GM12864 (cell line): ENCODE measurements at regions not wholly inside any gene's neighbourhood (a gene's known extent, or its start where the extent isn't known, plus 50 kb on each side); places are given as distances from the start of the nearest gene placed in this dataset.
"Not testable (repeated sequence)": the region's sequence is repeated elsewhere in the genome, so short reads cannot be mapped to it uniquely, and the experiment has no call there.

Experiments
- DNase-seq: peaks from one replicate; pipeline ENCODE4 v3.0.0-alpha.2; 2011; ENCODE audit warnings: low read depth
- H3K4me3 ChIP-seq: 2 replicates; pipeline ENCODE4 v1.5.1; 2011; ENCODE audit warnings: mild to moderate bottlenecking, low read depth, low read length, control low read depth
- TF ChIP-seq, protein P1 (sequence below): IDR thresholded peaks from 2 replicates; pipeline ENCODE4 v1.5.1; 2011; ENCODE audit warnings: low read depth, mild to moderate bottlenecking, moderate library complexity, low read length, control low read depth, inconsistent platforms; ENCODE audit errors: missing control alignments

DNA sequence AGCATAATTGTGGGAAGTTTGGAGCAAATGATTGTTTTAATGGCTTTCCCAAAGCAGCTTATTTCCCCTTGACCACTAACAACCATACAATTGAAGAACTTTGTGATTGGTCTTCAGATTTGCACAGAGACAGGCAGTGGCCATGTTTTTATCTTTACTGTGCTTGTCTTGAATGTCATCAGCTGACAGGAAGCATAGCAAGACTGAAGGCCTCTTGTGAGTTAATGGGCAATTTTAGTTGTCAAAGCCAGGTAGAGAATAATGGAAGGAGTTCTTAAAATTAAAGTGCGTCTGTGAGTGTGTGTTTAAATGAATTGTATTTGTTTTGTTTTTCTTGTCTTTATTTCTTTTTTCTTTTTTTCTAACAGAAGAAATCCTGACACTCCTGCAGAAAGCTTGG, 809.9 kb downstream of the TSN start:
- TF ChIP-seq, protein P1, sequence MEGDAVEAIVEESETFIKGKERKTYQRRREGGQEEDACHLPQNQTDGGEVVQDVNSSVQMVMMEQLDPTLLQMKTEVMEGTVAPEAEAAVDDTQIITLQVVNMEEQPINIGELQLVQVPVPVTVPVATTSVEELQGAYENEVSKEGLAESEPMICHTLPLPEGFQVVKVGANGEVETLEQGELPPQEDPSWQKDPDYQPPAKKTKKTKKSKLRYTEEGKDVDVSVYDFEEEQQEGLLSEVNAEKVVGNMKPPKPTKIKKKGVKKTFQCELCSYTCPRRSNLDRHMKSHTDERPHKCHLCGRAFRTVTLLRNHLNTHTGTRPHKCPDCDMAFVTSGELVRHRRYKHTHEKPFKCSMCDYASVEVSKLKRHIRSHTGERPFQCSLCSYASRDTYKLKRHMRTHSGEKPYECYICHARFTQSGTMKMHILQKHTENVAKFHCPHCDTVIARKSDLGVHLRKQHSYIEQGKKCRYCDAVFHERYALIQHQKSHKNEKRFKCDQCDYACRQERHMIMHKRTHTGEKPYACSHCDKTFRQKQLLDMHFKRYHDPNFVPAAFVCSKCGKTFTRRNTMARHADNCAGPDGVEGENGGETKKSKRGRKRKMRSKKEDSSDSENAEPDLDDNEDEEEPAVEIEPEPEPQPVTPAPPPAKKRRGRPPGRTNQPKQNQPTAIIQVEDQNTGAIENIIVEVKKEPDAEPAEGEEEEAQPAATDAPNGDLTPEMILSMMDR = no peak
- no peak for DNase-seq
- H3K4me3 ChIP-seq = no peak overlapping the region

DNA sequence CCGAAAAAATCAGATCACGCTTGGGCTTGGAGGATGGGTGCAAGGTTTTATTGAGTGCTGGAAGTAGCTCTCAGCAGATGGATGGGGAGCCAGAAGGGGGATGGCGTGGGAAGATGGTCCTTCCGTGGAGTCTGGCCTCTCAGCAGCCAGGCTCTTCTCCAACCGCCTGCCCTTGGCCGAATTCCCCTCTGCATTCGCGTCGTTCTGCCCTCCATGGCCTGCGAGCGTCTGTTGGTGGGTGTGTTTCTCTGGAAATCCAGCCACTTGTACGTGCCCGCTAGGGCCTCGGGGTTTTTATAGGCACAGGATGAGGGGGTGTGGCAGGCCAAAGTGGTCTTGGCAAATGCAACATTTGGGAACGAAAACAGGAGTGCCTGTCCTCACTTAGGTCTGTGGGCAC, 815.2 kb downstream of the TSN start:
- TF ChIP-seq, protein P1 = no peak
- no peak overlapping the region for H3K4me3 ChIP-seq
- DNase-seq = no peak

DNA sequence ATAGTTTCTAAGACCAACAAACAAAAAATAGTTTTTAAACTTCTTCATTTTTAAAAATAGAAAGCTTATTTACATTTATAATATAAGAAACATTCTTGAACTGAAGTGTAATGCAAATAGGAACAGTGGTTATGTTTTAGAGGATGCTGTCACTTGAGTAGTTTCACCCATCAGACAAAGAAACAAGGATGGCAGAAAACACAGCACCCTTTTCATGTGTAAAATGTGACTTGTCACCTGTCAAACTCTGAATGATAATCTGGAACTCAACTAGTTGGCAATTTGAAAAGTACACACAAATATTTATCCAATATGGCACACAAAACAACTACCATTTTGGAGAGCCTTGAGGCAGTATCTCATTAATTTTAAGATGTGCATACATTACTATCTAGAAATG, 816.0 kb downstream of the TSN start:
- DNase-seq = not testable (repeated sequence)

DNA sequence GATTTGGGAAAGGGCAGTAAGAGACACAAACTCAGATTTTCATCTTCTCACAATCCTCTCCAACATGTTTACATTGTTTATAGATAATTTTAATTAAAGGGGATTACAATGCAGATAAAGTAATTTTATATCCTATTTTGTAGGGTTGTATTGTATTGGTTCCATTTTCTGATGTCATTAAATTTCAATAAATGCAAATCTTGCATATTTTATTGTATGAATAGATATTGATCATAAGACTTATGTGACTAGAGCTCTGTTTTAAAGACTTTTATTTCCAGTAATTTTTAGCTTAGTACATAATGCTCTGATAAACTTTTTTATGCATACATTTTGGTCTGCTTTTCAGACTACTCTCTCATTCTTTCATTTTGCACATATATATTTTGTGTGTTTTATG, 819.6 kb downstream of the TSN start:
- no peak overlapping the region for H3K4me3 ChIP-seq
- DNase-seq = no peak
- TF ChIP-seq, protein P1 = no peak

More for the DNA sequence above, 816.0 kb downstream of the TSN start:
- H3K4me3 ChIP-seq = not testable (repeated sequence)

DNA sequence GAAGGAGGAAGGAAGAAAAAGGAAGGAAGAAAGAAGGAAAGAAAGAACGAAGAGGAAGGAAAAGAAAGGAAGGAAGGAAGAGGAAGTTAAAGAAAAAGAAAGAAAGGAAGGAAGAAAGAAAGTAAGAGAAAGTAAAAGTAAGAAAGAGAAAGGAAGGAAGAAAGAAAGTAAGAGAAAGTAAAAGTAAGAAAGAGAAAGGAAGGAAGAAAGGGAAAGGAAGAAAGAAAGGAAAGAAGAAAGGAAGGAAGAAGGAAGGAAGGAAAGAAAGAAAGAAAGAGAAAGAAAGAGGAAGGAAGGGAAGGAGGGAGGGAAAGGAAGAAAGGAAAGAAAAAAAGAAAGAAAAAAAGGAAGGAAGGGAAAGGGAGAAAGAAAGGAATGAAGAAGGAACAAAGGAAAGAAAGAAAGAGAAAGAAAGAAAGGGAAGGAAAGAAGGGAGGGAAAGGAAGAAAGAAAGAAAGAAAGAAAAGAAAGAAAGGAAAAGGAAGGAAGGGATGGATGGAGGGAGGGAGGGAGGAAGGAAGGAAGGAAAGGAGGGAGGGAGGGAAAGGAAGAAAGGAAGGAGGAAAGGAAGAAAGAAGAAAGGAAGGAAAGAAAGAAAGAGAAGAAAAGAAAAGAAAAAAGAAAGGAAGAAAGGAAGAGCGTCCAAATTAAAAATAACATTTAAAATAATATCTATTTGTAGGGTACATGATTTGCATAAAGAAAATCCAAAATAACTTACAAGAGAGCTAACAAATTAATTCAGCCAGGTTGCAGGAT, 827.9 kb downstream of the TSN start:
- DNase-seq = no peak
- no peak overlapping the region for H3K4me3 ChIP-seq
- TF ChIP-seq, protein P1 = no peak

DNA sequence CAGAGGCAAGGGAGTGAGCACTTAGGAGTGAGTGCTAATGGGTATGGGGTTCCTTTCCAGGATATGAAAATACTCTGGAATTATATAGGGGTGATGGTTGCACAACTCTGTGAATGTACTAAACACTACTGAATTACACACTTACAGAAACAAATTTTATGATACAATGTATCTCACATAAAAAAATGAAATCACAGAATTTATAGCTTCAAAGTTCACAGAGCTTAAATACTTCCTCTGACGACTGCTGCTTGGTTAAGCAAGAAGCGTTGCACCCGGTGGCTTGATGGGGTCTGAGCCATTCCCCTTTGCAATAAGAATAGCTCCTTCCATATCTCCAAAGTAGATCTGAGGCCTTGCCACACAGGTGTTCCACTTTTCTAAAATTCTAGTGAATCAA, 835.1 kb downstream of the TSN start:
- no peak for DNase-seq
- H3K4me3 ChIP-seq = no peak overlapping the region
- TF ChIP-seq, protein P1 = no peak

DNA sequence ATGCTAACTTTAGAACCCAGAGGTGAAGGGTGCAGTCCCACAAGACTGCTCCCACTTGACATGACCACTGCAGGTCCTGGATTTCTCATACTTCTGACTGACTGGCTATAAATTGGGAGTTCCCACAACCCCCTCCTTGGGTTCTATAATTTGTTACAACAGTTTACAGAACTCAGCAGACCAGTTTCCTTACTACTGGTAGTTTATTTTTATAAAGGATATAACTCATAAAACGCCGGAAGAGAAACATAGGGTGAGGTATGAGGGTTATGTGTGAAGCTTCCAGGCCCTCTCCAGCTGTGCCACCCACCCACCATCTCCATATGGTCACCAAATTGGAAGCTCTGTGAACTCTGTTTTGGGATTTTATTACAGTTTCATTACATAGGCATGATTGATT, 839.6 kb downstream of the TSN start:
- no peak for DNase-seq
- TF ChIP-seq, protein P1 = no peak
- H3K4me3 ChIP-seq = no peak overlapping the region
